ENCODE measurements at regions not wholly inside any gene's neighbourhood (a gene's known extent, or its start where the extent isn't known, plus 50 kb on each side); places are given as distances from the start of the nearest gene placed in this dataset.
A peak's percentile ranks its signal among the peaks of the same experiment; 100 is the strongest.

- Histone ChIP-seq H2BK12ac (ENCODE audit: insufficient read length, low read depth, low read length) (no peak overlapping the region), H2BK20ac (ENCODE audit: low read depth, low read length, poor library complexity, severe bottlenecking) (no peak overlapping the region), H2BK5ac (ENCODE audit: insufficient read length, low read length) (no peak overlapping the region), H2AK5ac (ENCODE audit: insufficient read length, low read length) (no peak overlapping the region), H2AFZ (ENCODE audit: low read length) (no peak overlapping the region), H4K20me1 (ENCODE audit: control insufficient read depth, insufficient read depth, insufficient read length) (no peaks in the 10 kb centered on the region), H3K14ac (ENCODE audit: insufficient read depth, low read length) (no peak overlapping the region), H4K8ac (replicated peaks; ENCODE audit: insufficient read length, low read depth, low read length) (no peak overlapping the region), H3K79me1 (ENCODE audit: insufficient read depth, low read depth, low read length, poor library complexity, severe bottlenecking) (no peaks in the 10 kb centered on the region), H2BK15ac (ENCODE audit: low read depth, low read length) (no peak overlapping the region), H3K27me3 (ENCODE audit: insufficient read depth, low read length) (no peaks in the 10 kb centered on the region), H3K79me2 (ENCODE audit: insufficient read depth, low read length) (no peaks in the 10 kb centered on the region), H3K9me3 (ENCODE audit: control insufficient read depth, low read depth, low read length) (peaks cover 9% of the 10 kb centered on the region), H3K9ac (ENCODE audit: extremely low read depth, insufficient read length, low read length) (no peak overlapping the region), H3K23me2 (ENCODE audit: insufficient read length, low read depth, low read length, poor library complexity, severe bottlenecking) (no peaks in the 10 kb centered on the region), H4K91ac (ENCODE audit: insufficient read length, low read depth, low read length) (no peak overlapping the region), H3T11ph (ENCODE audit: low read length) (no peak overlapping the region), H3K56ac (ENCODE audit: insufficient read length, low read depth, low read length) (no peak overlapping the region), H3K4me2 (ENCODE audit: insufficient read depth, insufficient read length, low read length) (no peak overlapping the region), H4K5ac (ENCODE audit: insufficient read length, low read depth, low read length) (no peak overlapping the region), H3K18ac (ENCODE audit: insufficient read length, low read depth, low read length) (no peak overlapping the region), H3K27ac (ENCODE audit: insufficient read length, low read depth, low read length) (no peak overlapping the region), H3K4ac (ENCODE audit: low read depth, low read length) (no peak overlapping the region), H2BK120ac (ENCODE audit: low read depth, low read length, poor library complexity, severe bottlenecking) (no peak overlapping the region), H3K4me1 (ENCODE audit: insufficient read depth, low read length) (no peaks in the 10 kb centered on the region), H3K23ac (ENCODE audit: insufficient read length, low read depth, low read length) (no peak overlapping the region)
- Mint-ChIP-seq H3K4me3 (no peak overlapping the region), H3K27me3 (ENCODE audit: low read depth) (0 out of 2 replicates have a peak, but pooled peaks cover 1% of the 10 kb centered on the region), H3K9me3 (peaks cover 13 to 14% of the 10 kb centered on the region in 2 experiments), H3K4me1 (no peaks in the 10 kb centered on the region), H3K27ac (no peak overlapping the region), H3K36me3 (ENCODE audit: insufficient read depth in 1 of 3, low read depth in 3 of 3) (peaks cover 7 to 15% (median 10%) of the 10 kb centered on the region in 3 experiments; a peak in 5 of 7 replicates)
- no CpG with 5 or more reads among the region's 2 CpGs for WGBS (ENCODE audit: extremely low coverage, insufficient read length, low lambda C conversion rate)
- TF ChIP-seq, protein P1, sequence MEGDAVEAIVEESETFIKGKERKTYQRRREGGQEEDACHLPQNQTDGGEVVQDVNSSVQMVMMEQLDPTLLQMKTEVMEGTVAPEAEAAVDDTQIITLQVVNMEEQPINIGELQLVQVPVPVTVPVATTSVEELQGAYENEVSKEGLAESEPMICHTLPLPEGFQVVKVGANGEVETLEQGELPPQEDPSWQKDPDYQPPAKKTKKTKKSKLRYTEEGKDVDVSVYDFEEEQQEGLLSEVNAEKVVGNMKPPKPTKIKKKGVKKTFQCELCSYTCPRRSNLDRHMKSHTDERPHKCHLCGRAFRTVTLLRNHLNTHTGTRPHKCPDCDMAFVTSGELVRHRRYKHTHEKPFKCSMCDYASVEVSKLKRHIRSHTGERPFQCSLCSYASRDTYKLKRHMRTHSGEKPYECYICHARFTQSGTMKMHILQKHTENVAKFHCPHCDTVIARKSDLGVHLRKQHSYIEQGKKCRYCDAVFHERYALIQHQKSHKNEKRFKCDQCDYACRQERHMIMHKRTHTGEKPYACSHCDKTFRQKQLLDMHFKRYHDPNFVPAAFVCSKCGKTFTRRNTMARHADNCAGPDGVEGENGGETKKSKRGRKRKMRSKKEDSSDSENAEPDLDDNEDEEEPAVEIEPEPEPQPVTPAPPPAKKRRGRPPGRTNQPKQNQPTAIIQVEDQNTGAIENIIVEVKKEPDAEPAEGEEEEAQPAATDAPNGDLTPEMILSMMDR (conservative IDR thresholded peaks at IDR 0.05) = 0 out of 3 replicates have a peak, but pooled peaks have one; percentile 13
- no peak for DNase-seq
Measured at GRCh38 chr11:106231591-106231990, 154.1 kb downstream of the AASDHPPT start.

All from H9 (cell line).